GM23338 (cell line): ENCODE measurements at regions not wholly inside any gene's neighbourhood (a gene's known extent, or its start where the extent isn't known, plus 50 kb on each side); places are given as distances from the start of the nearest gene placed in this dataset.

Experiments used
- CREB1 ChIP-seq: fragments of 250-450 bp; sonication (Bioruptor Pico); IDR thresholded peaks from 2 replicates; pipeline ENCODE4 v1.5.0; 2020; ENCODE audit warnings: low read depth, mild to moderate bottlenecking, moderate library complexity
- EZH2phosphoT487 ChIP-seq: fragments of 200-600 bp; sonication (generic); IDR thresholded peaks from one replicate; pipeline ENCODE4 v1.8.1; 2018; ENCODE audit warnings: antibody characterized with exemption; ENCODE audit not compliant: unreplicated experiment
- NANOG ChIP-seq: IDR thresholded peaks from 2 replicates; pipeline ENCODE4 v1.6.1; 2016; ENCODE audit warnings: antibody characterized with exemption, borderline replicate concordance
- POLR2AphosphoS5 ChIP-seq: IDR thresholded peaks from 2 replicates; pipeline ENCODE4 v1.6.1; 2016; ENCODE audit warnings: antibody characterized with exemption, low read depth
- REST ChIP-seq: IDR thresholded peaks from one replicate; pipeline ENCODE4 v1.6.1; 2018; ENCODE audit warnings: antibody characterized with exemption; ENCODE audit not compliant: unreplicated experiment
- STAT1 ChIP-seq: IDR thresholded peaks from one replicate; pipeline ENCODE4 v1.6.1; 2016; ENCODE audit warnings: antibody characterized with exemption; ENCODE audit not compliant: unreplicated experiment
- TF ChIP-seq, protein P1 (sequence below), 2 experiments: fragments of 200-600 bp in 1 of 2; sonication (generic) in 1 of 2; conservative IDR thresholded peaks; 2 replicates each; pipeline versions ENCODE4 v1.5.1 to v1.6.1; 2016 to 2017; ENCODE audit warnings: antibody characterized with exemption in 2 of 2, low read depth in 2 of 2, mild to moderate bottlenecking in 2 of 2, moderate library complexity in 1 of 2

GRCh38 chr7:52928591-52928990 is 106.8 kb upstream of the POM121L12 start:
- TF ChIP-seq STAT1 = no peak
- TF ChIP-seq, protein P1, sequence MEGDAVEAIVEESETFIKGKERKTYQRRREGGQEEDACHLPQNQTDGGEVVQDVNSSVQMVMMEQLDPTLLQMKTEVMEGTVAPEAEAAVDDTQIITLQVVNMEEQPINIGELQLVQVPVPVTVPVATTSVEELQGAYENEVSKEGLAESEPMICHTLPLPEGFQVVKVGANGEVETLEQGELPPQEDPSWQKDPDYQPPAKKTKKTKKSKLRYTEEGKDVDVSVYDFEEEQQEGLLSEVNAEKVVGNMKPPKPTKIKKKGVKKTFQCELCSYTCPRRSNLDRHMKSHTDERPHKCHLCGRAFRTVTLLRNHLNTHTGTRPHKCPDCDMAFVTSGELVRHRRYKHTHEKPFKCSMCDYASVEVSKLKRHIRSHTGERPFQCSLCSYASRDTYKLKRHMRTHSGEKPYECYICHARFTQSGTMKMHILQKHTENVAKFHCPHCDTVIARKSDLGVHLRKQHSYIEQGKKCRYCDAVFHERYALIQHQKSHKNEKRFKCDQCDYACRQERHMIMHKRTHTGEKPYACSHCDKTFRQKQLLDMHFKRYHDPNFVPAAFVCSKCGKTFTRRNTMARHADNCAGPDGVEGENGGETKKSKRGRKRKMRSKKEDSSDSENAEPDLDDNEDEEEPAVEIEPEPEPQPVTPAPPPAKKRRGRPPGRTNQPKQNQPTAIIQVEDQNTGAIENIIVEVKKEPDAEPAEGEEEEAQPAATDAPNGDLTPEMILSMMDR (conservative IDR thresholded peaks at IDR 0.05; ENCODE audit: low read depth in 2 of 2) = no peak
- no peak for TF ChIP-seq CREB1 (CRISPR knock-in tag)
- TF ChIP-seq POLR2AphosphoS5 = no peak
- no peak for TF ChIP-seq NANOG
- TF ChIP-seq EZH2phosphoT487 = no peak
- TF ChIP-seq REST = no peak
